GM04504 (cell line): ENCODE measurements at regions not wholly inside any gene's neighbourhood (a gene's known extent, or its start where the extent isn't known, plus 50 kb on each side); places are given as distances from the start of the nearest gene placed in this dataset.

Experiments
- DNase-seq: peaks from one replicate; pipeline ENCODE4 v3.0.0-alpha.2; 2012; ENCODE audit warnings: low read depth

DNA sequence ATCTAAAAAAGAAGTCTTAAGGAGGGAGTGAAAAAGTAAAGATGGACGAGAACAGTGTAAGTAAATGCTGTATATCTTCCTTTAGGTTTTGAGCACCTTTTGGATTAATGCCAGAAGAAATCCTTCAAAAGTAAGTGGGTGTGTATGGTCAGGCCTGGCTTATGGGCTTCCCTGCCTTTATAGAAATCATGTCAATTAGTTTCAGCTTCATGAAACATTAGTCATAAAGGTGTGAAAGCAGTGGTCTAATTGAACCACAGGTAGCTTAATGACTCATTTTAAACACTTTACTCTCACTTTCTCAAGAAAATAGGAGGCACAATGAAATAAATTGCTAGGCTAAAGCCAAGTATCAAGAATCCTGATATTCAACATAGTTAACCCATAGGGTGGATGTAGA is 467.4 kb upstream of the DPPA4 start:
- no peak for DNase-seq

GRCh38 chr3:109806929-109807328 is 469.6 kb upstream of the DPPA4 start:
- no peak for DNase-seq

DNA sequence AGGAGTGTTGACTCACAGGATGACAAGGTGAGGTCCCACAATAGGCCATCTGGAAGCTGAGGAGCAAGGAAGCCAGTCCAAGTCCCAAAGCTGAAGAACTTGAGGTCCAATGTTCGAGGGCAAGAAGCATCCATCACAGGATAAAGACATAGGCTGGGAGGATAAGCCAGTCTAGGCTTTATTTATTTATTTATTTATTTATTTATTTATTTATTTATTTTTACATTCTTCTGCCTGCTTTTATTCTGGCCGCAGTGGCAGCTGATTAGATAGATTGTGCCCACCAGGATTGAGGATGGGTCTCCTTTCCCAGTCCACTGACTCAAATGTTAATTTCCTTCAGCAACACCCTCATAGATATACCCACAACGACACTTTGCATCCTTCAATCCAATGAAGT is 472.2 kb upstream of the DPPA4 start:
- no peak for DNase-seq

- DNase-seq, result no peak
These were observed 480.7 kb upstream of the DPPA4 start for GRCh38 chr3:109818081-109818480.

GRCh38 chr3:109819734-109820133 is 482.4 kb upstream of the DPPA4 start:
- DNase-seq, result no peak

- no peak for DNase-seq
These were observed 488.8 kb upstream of the DPPA4 start for GRCh38 chr3:109825971-109826810.

DNA sequence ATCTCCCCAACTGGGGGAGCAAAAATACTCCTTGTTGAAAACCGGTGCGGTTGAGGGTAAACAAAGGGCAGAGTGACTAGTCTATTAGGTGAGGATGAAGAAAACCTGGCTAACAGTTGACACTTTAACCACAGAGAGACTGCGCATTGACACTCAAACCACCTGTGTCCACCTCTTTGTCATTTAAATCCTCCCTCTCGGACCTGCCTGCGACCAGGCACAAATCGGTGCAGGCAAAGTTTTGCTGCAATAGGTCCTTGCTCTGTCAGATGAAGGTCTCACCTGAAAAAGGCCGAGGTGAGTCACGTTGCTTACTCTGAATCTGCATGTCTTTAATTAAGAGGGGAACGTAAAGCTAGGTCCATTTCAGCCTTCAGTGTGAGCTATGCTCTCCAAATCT is 494.1 kb upstream of the DPPA4 start:
- no peak for DNase-seq

GRCh38 chr3:109835958-109836357 is 498.6 kb upstream of the DPPA4 start:
- no peak for DNase-seq

DNA sequence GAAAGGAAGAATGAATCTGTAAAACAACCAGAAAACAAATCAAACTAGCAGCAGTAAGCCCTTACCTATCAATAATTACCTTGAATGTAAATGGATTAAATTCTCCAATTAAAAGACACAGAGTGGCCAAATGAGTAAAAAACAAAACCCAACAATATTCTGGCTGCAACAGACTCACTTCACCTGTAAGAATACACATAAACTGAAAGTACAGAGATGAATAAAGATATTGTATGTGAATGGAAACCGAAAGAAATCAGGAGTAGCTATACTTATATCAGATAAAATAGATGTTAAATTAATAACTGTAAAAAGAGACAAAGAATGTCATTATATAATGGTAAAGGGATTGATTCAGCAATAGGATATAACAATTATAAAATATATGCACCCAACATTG is 514.5 kb upstream of the DPPA4 start:
- DNase-seq, result no peak

DNA sequence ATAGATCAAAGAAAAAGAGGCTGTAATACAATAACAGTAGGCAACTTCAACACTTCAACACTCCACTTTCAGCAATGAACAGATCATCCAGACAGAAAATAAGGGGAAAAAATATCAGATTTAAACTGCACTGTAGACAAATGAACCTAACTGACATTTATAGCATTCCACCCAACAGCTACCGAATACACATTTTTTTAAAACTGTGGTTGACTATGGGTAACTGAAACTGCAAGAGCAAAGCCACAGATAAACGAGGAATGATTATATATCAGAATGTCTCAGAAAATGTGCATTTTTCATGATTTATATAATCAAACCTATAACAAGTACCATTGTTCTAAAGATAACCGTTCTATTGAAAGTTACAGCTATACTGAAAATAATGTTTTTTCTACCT is 514.9 kb upstream of the DPPA4 start:
- no peak for DNase-seq

DNA sequence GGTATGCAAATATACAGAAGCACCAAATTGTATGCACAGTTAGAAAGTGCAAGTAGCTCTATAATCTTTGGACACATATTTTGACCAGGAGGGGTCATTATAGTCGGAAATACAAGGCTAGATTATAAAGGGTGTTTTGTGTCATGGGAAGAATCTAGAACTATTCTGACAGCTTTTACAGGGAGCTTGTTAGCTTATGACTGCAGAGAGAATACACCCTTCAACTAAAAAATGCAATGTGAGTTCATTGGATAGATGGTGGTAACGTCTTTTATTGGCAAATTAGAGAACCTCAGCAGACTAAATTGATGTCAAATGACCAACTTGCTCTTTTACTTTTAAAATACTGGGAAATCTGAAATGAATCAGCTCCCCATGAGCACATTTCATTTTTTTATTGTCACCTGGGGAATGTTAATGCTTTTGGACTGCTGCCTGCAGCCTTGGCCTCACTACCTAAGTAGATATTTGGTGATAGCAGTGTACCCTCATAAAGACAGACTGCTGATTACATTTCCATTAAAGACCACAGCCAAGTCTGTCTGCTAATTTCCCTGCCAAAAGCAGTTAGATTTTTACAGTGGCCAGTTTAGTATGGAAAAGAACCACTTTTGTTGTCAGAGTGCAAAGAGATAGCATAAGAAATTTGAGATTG is 515.9 kb upstream of the DPPA4 start:
- DNase-seq, result peak; percentile 8

GRCh38 chr3:109863701-109864100 is 526.4 kb upstream of the DPPA4 start:
- no peak for DNase-seq

GRCh38 chr3:109864452-109864851 is 527.1 kb upstream of the DPPA4 start:
- no peak for DNase-seq

DNA sequence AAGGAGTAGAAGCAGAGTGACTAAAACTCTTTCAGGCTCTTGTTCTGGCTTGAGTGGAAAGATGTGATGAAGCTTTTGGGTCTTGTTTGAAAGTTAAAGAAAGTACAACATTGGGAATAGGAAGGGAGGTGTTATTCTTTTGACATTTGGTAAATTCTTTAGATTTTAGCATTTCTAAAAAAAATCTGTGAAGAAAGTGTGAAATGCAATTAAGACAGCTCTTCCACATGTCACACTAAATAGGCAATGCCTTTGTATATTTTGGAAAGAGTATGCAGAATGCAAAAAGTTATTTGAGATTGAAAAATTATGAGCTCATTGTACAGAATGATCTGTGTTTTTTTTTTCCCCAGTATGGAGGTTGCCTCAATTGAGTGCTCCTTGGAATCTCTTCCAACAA is 532.2 kb upstream of the DPPA4 start:
- DNase-seq, result no peak

DNA sequence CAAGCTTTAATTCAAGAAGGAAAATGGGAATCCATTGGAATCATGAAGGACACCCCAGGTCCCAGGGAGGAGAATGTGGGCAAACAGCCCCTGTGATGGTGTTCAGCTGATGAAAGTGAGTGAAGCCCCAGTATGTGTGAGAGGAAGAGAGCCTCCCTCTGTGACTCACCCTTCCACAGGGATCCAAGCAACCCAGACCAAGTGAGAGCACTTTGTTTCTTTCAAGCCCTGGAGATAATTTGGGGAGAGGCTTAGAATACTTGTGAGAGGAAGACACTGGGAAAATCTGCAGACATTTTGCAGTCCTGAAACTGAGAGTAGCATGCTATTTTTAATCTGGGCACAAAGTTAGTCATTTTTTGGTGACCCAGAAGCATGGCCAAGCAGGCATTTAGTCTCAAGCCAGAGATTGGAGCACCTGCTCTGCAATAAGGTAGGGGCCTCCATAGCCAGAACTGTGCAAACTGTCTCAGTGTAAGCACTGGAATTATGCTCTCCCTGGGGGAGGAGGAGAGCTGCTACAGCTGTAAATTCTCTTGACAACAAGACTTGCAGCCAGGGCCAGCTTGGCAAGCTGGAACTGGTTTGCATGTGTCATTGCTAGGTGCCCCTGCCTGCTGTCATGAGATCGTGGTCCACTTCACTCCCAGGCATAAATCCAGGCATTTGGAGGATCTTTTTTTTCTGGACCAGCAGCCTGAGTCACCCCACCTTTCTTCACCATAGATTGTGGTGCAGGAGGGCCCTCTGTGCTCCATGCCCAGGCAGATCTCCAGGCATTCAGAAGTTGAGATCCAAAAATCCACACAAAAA is 537.8 kb upstream of the DPPA4 start:
- DNase-seq, result peak; percentile 3

DNA sequence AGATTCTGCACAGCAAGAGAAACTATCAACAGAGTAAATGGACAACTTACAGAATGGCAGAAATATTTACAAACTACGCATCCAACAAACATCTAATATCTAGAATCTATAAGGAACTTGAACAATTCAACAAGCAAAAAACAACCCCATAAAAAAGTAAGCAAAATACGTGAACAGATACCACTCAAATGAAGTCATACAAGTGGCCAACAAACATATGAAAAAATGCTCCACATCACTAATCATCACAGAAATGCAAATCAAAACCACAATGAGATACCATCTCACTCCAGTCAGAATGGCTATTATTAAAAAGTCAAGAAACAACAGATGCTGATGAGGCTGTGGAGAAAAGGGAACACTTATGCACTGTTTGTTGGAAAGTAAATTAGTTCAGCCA is 540.3 kb upstream of the DPPA4 start:
- peak; percentile 6 for DNase-seq

GRCh38 chr3:109882144-109882543 is 544.8 kb upstream of the DPPA4 start:
- DNase-seq, result no peak

DNA sequence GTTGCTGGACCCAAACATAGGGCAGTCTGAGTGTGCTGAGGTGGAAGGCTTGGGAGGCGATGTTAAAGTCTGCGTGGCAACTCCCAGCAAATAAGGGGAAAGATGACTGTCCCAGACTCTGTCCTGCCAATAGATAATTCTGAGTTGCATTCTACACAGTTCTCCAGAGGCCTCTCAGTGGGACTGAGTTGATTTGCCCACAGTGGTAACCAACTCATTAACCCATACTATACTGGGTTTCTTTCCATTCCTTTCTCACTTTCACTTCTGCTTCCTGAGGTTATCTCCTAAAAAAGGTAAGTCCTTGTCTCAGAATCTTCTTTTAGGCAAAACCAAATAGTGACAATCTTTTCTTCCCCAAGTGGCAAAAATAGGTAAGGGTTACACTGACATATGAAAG is 549.9 kb upstream of the DPPA4 start:
- no peak for DNase-seq

DNA sequence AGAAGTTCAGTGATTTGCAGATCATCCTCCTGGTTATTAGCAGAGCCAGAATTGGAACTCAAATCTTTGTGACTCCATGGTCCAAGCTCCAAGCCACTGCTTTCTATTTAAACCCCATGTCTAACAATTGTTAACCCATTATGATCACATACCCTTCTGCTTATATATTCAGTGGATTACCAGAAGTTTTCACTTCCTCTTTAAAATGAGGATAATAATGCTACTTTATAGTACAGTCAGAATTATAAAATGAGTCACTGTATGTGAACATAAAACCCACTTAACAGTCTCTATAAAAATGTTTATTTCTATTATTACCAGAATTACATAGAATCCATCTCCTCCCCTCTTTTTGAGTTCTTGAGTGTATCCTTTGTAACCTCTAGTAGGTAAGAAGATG is 550.7 kb upstream of the DPPA4 start:
- DNase-seq, result no peak

DNA sequence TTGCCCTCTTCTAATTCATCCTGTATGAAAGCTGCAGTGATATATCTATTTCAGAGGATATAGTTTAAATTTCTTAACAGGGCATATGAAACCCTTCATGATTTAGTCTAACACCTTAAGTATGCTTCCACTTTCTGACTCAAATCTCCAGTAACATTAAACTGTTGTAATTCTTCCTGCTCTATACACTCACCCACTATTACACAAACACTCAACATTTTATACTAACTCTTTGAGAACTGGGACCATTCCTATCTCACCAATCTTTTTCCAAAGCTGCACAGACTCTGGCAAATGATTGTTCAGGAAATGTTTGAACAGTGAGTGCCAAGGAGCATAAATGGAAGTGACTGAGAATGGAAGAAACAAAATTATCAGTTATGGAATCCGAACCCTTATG is 560.4 kb upstream of the DPPA4 start:
- no peak for DNase-seq

DNA sequence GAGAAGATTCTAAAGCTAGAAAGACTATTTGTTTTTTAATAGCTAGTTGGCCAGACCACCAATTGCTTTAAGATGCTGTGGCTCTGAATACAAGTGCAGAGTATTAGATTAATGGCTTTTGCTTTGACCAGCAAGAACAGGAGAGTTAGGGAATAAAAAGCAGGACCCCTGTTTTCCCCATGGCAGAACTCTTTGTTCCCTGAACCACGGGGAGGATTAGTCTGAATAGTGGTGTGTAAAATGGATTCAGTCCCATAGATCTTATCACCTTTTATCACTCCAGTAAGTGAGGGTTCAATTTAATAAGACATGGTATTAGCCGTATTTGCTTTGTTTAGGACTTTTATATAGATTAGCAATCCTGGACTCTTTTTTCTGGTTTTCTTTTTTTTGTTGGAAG is 562.6 kb upstream of the DPPA4 start:
- no peak for DNase-seq

- DNase-seq, result no peak
These were observed 563.4 kb upstream of the DPPA4 start for GRCh38 chr3:109900783-109901182.

GRCh38 chr3:109902549-109902948 is 565.2 kb upstream of the DPPA4 start:
- no peak for DNase-seq
